ENCODE measurements at regions not wholly inside any gene's neighbourhood (a gene's known extent, or its start where the extent isn't known, plus 50 kb on each side); places are given as distances from the start of the nearest gene placed in this dataset.
A peak's percentile ranks its signal among the peaks of the same experiment; 100 is the strongest.
"Not testable (repeated sequence)": the region's sequence is repeated elsewhere in the genome, so short reads cannot be mapped to it uniquely, and the experiment has no call there.

DNA sequence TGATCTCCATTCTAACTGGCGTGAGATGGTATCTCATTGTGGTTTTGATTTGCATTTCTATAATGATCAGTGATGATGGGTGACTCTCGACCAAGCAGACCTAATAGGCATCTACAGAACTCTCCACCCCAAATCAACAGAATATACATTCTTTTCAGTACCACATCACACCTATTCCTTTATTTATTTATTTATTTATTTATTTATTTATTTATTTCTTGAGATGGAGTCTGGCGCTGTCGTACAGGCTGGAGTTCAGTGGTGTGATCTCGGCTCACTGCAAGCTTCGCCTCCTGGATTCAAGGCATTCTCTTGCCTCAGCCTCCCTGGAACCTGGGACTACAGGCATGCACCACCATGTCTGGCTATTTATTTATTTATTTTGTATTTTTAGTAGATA is 496.3 kb downstream of the TENT5A start:
- CTCF ChIA-PET: not testable (repeated sequence)
- TF ChIP-seq ZNF266 (tag by site-specific recombination; IDR thresholded peaks at IDR 0.05; ENCODE audit: low read depth) (0 out of 2 replicates have a peak, but pooled peaks have one; percentile 34), ZNF558 (tag by site-specific recombination; IDR thresholded peaks at IDR 0.05) (0 out of 2 replicates have a peak, but pooled peaks have one; percentile 24), ZNF426 (tag by site-specific recombination; IDR thresholded peaks at IDR 0.05) (peak; percentile 48), ZNF433 (tag by site-specific recombination; IDR thresholded peaks at IDR 0.05; ENCODE audit: low read depth) (0 out of 2 replicates have a peak, but pooled peaks have one; percentile 34), ZNF623 (tag by site-specific recombination; IDR thresholded peaks at IDR 0.05) (peak; percentile 37; the same call in 1 of the 2 replicates), ZNF555 (tag by site-specific recombination; conservative IDR thresholded peaks at IDR 0.05) (peak; percentile 49), ZNF654 (tag by site-specific recombination; IDR thresholded peaks at IDR 0.05; ENCODE audit: low read depth) (0 out of 2 replicates have a peak, but pooled peaks have one; percentile 10), ZNF138 (tag by site-specific recombination; IDR thresholded peaks at IDR 0.05; ENCODE audit: borderline replicate concordance) (0 out of 2 replicates have a peak, but pooled peaks have one; percentile 28), ZNF394 (tag by site-specific recombination; IDR thresholded peaks at IDR 0.05; ENCODE audit: borderline replicate concordance) (peak; percentile 52; the same call in 1 of the 2 replicates), ZNF560 (tag by site-specific recombination; IDR thresholded peaks at IDR 0.05; ENCODE audit: borderline replicate concordance) (0 out of 2 replicates have a peak, but pooled peaks have one; percentile 39), ZNF140 (tag by site-specific recombination; IDR thresholded peaks at IDR 0.05) (peak; percentile 54; the same call in 1 of the 2 replicates)
- TF ChIP-seq, protein P1, sequence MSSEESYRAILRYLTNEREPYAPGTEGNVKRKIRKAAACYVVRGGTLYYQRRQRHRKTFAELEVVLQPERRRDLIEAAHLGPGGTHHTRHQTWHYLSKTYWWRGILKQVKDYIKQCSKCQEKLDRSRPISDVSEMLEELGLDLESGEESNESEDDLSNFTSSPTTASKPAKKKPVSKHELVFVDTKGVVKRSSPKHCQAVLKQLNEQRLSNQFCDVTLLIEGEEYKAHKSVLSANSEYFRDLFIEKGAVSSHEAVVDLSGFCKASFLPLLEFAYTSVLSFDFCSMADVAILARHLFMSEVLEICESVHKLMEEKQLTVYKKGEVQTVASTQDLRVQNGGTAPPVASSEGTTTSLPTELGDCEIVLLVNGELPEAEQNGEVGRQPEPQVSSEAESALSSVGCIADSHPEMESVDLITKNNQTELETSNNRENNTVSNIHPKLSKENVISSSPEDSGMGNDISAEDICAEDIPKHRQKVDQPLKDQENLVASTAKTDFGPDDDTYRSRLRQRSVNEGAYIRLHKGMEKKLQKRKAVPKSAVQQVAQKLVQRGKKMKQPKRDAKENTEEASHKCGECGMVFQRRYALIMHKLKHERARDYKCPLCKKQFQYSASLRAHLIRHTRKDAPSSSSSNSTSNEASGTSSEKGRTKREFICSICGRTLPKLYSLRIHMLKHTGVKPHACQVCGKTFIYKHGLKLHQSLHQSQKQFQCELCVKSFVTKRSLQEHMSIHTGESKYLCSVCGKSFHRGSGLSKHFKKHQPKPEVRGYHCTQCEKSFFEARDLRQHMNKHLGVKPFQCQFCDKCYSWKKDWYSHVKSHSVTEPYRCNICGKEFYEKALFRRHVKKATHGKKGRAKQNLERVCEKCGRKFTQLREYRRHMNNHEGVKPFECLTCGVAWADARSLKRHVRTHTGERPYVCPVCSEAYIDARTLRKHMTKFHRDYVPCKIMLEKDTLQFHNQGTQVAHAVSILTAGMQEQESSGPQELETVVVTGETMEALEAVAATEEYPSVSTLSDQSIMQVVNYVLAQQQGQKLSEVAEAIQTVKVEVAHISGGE (tag by site-specific recombination; conservative IDR thresholded peaks at IDR 0.05; ENCODE audit: low read depth): 0 out of 2 replicates have a peak, but pooled peaks have one; percentile 42
- TF ChIP-seq, protein P2, sequence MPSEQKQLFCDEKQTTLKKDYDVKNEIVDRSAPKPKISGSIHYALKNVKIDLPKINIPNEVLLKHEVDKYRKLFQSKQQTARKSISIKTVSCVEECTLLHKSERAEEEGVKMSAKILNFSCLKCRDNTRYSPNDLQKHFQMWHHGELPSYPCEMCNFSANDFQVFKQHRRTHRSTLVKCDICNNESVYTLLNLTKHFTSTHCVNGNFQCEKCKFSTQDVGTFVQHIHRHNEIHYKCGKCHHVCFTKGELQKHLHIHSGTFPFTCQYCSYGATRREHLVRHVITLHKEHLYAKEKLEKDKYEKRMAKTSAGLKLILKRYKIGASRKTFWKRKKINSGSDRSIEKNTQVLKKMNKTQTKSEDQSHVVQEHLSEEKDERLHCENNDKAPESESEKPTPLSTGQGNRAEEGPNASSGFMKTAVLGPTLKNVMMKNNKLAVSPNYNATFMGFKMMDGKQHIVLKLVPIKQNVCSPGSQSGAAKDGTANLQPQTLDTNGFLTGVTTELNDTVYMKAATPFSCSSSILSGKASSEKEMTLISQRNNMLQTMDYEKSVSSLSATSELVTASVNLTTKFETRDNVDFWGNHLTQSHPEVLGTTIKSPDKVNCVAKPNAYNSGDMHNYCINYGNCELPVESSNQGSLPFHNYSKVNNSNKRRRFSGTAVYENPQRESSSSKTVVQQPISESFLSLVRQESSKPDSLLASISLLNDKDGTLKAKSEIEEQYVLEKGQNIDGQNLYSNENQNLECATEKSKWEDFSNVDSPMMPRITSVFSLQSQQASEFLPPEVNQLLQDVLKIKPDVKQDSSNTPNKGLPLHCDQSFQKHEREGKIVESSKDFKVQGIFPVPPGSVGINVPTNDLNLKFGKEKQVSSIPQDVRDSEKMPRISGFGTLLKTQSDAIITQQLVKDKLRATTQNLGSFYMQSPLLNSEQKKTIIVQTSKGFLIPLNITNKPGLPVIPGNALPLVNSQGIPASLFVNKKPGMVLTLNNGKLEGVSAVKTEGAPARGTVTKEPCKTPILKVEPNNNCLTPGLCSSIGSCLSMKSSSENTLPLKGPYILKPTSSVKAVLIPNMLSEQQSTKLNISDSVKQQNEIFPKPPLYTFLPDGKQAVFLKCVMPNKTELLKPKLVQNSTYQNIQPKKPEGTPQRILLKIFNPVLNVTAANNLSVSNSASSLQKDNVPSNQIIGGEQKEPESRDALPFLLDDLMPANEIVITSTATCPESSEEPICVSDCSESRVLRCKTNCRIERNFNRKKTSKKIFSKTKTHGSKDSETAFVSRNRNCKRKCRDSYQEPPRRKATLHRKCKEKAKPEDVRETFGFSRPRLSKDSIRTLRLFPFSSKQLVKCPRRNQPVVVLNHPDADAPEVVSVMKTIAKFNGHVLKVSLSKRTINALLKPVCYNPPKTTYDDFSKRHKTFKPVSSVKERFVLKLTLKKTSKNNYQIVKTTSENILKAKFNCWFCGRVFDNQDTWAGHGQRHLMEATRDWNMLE (tag by site-specific recombination; conservative IDR thresholded peaks at IDR 0.05; ENCODE audit: low read depth): peak; percentile 61

DNA sequence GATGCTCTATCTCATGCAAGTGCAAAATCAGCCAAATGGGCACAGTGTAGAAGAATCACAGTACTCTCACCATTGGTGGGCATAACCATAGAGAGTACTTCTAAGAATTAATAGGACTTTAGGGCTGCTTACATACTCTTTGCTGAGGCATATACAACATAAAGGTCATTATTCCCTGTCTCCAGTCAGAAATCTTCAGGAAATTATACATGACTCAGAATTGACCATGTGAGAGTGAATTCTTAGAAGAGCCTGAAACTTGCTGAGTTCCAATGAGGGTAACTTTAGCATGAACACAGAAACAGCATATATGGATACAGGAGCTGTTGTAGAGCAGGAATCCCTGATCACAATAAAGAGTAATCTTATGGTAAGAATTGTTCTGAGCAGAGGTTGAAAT is 498.7 kb downstream of the TENT5A start:
- no peak overlapping the region for H3K27ac ChIP-seq (ENCODE audit: extremely low read depth, low read depth, low read length)
- CTCF ChIA-PET: no interaction called here
- no peaks in the 10 kb centered on the region for H3K36me3 ChIP-seq (ENCODE audit: control insufficient read depth in 2 of 2, insufficient read depth in 1 of 2, low read length in 2 of 2)
- H3K4me1 ChIP-seq (ENCODE audit: control insufficient read depth, insufficient read depth, low read length): no peaks in the 10 kb centered on the region
- no peak overlapping the region for H3K4me3 ChIP-seq (ENCODE audit: low read depth, low read length)
- no peaks in the 10 kb centered on the region for H3K9me3 ChIP-seq (ENCODE audit: control insufficient read depth, insufficient read depth, low read depth, low read length)
- POLR2A ChIA-PET: no interaction called here
- TF ChIP-seq MZF1 (tag by site-specific recombination; IDR thresholded peaks at IDR 0.05; ENCODE audit: borderline replicate concordance) (no peak), ZNF549 (tag by site-specific recombination; IDR thresholded peaks at IDR 0.05) (no peak), GFI1B (tag by site-specific recombination; IDR thresholded peaks at IDR 0.05) (no peak), ZNF202 (tag by site-specific recombination; IDR thresholded peaks at IDR 0.05; ENCODE audit: borderline replicate concordance) (no peak), KLF16 (tag by site-specific recombination; IDR thresholded peaks at IDR 0.05) (no peak)
- TF ChIP-seq, protein P3, sequence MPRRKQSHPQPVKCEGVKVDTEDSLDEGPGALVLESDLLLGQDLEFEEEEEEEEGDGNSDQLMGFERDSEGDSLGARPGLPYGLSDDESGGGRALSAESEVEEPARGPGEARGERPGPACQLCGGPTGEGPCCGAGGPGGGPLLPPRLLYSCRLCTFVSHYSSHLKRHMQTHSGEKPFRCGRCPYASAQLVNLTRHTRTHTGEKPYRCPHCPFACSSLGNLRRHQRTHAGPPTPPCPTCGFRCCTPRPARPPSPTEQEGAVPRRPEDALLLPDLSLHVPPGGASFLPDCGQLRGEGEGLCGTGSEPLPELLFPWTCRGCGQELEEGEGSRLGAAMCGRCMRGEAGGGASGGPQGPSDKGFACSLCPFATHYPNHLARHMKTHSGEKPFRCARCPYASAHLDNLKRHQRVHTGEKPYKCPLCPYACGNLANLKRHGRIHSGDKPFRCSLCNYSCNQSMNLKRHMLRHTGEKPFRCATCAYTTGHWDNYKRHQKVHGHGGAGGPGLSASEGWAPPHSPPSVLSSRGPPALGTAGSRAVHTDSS (tag by site-specific recombination; IDR thresholded peaks at IDR 0.05): no peak
- TF ChIP-seq, protein P4, sequence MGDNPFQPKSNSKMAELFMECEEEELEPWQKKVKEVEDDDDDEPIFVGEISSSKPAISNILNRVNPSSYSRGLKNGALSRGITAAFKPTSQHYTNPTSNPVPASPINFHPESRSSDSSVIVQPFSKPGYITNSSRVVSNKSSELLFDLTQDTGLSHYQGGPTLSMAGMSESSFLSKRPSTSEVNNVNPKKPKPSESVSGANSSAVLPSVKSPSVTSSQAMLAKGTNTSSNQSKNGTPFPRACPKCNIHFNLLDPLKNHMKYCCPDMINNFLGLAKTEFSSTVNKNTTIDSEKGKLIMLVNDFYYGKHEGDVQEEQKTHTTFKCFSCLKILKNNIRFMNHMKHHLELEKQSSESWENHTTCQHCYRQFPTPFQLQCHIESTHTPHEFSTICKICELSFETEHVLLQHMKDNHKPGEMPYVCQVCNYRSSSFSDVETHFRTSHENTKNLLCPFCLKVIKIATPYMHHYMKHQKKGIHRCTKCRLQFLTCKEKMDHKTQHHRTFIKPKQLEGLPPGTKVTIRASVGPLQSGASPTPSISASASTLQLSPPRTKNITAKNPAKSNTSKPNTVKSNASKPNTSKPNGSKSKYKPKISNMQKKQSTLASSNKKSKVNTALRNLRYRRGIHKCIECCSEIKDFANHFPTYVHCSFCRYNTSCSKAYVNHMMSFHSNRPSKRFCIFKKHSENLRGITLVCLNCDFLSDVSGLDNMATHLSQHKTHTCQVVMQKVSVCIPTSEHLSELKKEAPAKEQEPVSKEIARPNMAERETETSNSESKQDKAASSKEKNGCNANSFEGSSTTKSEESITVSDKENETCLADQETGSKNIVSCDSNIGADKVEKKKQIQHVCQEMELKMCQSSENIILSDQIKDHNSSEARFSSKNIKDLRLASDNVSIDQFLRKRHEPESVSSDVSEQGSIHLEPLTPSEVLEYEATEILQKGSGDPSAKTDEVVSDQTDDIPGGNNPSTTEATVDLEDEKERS (tag by site-specific recombination; IDR thresholded peaks at IDR 0.05): no peak
- TF ChIP-seq, protein P5, sequence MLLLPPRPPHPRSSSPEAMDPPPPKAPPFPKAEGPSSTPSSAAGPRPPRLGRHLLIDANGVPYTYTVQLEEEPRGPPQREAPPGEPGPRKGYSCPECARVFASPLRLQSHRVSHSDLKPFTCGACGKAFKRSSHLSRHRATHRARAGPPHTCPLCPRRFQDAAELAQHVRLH (tag by site-specific recombination; IDR thresholded peaks at IDR 0.05): no peak

More for the DNA sequence above, 496.3 kb downstream of the TENT5A start:
- H3K4me3 ChIP-seq (ENCODE audit: low read depth, low read length); H3K9me3 ChIP-seq (ENCODE audit: control insufficient read depth, insufficient read depth, low read depth, low read length); H3K36me3 ChIP-seq (ENCODE audit: control insufficient read depth in 2 of 2, insufficient read depth in 1 of 2, low read length in 2 of 2); POLR2A ChIA-PET; H3K4me1 ChIP-seq (ENCODE audit: control insufficient read depth, insufficient read depth, low read length); H3K27ac ChIP-seq (ENCODE audit: extremely low read depth, low read depth, low read length): not testable (repeated sequence)
